Stimulated activated CD4-positive, alpha-beta T cell treated with anti-CD3 and anti-CD28 coated beads, Interleukin-2, amount 100 ng/mL, for 4 hours (primary cell): ENCODE measurements at regions not wholly inside any gene's neighbourhood (a gene's known extent, or its start where the extent isn't known, plus 50 kb on each side); places are given as distances from the start of the nearest gene placed in this dataset.
"Not testable (repeated sequence)": the region's sequence is repeated elsewhere in the genome, so short reads cannot be mapped to it uniquely, and the experiment has no call there.

ENCODE experiments used
- DNase-seq: peaks from one replicate; pipeline ENCODE4 v3.0.0-alpha.2; 2020; ENCODE audit warnings: low read depth

DNA sequence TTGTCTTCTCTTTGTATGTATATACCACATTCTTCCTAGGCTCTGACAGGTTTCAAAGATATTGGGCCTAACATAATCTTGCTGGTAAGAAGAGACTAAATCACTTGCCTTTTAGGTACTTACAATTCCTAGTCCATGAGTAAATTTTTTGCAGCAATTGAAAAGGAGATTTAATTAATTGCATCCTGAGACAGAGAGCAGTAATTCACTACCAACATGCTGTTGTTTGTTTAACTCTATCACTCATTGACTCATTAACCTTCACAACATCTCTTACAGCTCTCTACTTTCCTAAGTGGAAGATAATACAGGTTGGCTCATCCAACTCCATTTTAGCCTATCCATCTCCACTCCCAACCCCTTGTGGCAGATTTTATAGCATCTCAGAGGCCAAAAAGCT is 280.4 kb downstream of the ALDH8A1 start:
- DNase-seq: no peak

DNA sequence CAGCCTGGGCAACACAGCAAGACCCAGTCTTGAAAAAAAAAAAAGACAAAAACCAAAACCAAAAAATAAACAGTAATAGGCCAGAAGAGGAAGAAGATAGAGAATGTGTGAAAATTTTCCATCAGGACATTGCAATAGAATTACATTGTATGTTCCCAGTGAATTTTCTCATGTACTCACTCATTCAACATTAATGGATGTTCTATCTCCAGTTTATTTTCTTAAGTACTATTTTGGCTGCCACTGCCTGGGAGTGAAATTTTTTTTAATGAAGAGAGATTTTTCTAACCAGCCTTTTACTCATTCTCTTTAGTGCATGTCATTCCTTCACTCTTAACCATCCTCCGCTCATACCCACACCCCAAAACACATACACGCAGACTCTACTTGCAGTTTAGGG is 282.8 kb downstream of the ALDH8A1 start:
- DNase-seq: no peak

DNA sequence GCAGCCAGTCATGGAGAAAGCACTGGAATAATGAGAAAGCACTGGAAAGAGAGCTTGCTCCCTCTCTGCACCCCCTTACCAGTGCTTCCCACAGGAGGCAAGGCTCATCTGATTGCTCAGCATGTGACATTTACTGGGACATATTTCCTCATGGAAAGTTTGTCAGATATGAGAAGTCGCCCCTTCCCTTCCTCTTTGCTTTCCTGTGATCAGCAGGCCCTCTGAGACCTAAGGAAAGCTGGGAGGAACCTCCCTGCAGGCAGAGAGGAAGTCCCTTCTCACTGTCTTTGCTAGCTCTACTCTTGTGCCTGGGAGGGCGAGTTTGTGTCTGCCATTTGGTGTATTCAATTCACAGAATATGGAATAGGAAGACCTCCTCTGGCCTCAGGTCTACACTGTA is 283.8 kb downstream of the ALDH8A1 start:
- DNase-seq: no peak

DNA sequence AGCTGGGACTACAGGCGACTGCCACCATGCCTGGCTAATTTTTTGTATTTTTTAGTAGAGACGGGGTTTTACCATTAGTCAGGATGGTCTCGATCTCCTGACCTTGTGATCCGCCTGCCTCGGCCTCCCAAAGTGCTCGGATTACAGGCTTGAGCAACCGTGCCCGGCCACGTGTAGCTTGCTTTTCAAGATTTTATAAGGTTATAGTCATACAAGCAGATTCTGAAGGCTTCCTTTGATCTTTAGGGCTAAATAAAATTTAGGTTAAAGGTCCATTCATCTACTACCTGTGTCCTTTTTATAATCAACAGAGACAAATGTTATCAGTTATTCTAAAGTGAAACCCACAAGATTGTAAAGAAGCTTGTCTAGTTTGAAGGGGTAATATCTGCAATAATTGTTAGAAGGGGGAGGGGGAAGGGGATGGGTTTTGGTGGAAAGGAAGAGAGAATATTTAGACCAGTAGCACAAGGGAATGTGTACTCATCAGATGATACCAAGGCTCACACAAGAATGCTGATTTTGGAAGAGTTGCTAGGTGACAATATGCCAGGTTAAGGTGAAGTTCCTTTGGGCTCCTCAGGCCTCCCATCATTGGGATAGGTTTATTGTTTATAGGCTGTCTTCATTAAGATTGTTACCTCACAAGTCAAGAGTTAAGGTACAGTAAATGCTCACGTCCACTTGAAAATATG is 284.7 kb downstream of the ALDH8A1 start:
- no peak for DNase-seq

DNA sequence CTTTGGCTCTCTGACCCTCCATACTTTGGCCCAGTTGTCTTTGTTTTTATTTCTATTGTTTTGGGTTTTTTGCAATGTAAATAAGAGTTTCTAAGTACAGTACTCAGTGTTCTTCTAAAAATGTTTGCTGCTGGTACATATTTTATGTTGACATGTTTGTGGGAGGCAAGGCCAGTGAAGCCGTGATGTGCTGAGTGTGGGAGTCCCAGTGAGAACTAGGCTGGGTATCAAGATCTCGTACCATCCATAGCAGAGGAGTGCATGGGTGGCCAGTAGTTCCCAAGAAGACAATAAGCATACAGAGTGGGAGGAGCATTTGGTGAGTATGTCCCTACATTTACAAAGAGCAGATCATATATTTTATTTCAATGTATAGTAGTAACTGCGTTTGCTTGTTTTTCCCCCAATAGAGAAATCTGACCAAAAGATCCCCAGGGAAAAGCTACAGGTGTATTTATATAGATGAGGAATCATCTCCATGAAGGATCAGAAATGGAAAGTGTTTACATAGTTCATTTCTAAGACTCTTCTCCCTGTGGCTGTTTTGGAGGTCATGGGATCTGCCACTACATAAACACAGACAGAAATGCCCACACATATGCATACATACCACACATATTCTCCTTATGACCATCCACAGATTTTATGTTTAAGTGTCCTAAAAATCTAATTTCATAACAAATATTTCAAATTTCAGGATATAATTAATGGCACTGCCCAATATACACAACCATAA is 285.9 kb downstream of the ALDH8A1 start:
- no peak for DNase-seq

DNA sequence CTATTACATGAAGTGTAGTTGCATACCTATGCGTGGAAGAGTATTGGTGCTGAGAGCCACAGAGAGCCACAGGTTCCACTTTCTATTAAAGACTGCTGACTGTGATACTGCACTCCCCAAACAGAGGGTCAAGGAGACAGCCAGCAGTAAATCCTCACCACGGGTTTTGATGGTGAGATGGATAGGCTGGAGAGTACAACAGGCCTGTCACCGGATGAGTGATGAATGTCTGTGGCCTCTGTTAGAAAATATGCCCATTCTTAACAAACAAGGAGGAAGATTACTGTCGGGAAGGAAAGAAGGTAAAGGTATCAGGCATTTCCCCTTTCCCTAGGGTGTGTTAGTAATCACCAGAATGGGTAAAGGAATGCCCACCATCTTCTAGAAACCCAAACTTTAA is 286.5 kb downstream of the ALDH8A1 start:
- DNase-seq: no peak

DNA sequence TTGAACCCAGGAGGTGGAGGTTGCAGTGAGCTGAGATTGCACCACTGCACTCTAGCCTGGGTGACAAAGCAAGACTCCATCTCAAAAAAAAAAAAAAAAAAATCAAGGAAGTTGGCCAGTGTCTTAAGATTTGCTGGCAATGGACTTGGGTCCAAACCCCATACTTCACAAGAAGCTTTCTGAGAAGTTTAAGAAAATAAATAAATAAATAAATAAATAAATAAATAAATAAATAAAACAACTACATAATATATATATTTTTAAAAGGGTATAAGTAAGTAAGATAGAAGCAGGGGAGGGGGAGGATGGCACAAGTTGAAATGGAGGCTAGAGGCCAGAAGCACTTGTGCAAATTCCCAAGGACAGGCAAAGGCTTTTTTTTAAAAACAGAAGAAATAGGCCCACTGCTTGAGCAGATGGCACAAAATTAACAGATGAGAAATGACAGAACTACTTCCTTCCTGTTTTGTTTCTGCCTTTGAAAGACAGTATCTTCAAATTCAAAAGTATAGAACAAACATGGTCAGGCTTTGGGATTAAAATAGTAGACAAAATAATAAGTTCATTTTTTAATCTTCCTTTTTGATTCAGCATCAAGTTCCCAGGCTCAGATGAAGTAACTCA is 287.7 kb downstream of the ALDH8A1 start:
- DNase-seq: no peak

DNA sequence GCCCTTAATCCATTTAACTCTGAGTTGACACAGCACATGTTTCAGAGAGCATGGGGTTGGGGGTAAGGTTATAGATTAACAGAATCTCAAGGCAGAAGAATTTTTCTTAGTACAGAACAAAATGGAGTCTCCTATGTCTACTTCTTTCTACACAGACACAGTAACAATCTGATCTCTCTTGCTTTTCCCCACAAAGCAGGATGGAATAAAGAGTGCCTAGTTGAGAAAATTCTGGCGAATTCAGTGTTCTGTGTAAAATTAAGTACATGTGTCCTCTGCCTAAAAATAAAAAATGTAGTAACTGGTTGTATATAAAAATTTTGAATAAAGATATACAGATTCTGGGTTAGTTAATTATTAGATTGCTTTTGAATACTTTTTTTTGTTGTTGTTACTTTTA is 290.0 kb downstream of the ALDH8A1 start:
- DNase-seq: not testable (repeated sequence)

DNA sequence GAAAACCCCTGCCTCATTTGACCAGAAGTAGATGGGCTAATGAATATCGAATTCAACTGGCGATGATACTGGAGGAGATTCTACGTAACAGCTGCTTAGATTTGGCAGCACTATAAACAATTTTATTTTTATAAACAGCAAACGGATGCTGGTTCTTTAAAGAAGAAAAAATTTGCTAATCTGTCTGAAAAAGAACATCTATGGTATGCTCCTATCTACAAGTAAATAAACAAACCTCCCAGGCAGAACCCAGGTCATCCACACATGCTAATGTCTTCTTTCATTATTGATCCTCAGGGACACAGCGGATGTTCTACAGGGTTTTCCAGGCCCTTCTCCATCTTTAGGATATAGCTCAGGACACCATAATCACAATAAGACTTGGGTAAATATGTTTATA is 291.3 kb downstream of the ALDH8A1 start:
- no peak for DNase-seq

DNA sequence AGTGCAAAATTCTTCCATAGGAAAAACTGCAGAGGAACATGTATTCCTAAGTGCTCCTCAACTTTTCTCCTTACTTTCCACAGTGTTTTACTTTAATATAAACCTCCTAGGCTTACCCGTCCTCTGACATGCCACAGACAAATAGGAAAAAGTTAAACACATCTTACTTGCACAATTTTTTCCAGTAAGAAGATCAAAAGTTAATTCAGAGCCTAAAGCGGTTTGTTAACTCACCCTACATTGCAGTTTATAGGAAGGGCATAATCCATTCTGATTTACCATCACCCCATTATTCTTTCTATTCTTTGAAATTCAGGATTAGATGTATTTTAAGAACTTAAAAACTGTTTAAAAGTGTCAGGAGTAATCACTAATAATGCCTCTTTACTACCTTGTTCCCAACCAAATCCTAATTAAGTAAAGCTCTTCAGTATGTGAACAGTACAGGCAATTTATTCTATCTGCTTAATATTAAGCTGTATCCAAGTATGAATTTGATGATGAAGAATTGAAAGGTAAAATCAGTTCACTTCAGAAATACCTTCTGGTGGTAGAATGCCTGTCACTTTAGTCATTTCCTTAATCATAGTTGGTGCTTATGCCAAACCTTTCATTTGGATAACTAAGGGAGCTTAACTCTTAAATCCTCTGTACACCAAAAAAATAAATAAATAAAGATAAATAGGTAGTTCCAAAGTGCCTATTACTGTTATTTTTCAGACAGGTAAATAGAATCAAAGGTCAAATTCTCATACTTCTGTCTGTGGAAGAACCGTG is 292.0 kb downstream of the ALDH8A1 start:
- DNase-seq: no peak

DNA sequence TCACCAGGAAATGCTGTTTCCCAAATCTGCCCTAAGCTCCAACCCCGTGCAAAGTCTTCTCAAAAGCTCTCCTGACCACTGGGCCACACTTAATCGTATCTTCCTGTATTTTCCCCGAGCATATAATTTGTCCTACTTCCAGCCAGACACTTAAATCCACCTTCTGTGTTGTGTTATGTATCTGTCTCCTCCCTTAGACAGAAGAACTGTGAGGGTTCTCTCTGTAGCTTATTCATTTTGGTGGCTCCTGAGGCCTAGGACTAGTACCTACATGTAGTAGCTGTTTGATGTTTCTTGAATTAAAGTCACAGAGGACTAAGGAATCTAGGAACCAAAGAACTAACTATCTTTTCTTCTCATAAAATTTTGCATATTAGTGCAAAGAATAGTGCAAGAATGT is 292.6 kb downstream of the ALDH8A1 start:
- no peak for DNase-seq

DNA sequence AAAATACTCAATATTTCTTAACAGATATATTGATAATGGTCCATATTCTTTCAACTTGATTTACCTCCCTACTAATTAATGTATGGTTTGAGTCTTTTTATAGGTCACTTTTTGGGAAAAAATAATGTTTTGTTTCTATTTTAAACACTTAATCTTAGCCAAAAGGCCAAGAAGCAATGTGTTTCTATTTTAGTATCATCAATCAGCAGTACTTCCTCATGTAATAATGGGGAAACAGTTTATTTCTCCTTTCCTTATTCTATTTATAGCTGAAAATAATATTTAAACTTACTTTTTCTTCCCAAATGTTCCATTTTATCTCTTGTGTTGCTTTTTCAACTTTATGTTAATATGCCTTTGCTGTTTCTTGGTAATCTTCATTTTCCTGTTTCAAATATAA is 295.1 kb downstream of the ALDH8A1 start:
- DNase-seq: no peak

DNA sequence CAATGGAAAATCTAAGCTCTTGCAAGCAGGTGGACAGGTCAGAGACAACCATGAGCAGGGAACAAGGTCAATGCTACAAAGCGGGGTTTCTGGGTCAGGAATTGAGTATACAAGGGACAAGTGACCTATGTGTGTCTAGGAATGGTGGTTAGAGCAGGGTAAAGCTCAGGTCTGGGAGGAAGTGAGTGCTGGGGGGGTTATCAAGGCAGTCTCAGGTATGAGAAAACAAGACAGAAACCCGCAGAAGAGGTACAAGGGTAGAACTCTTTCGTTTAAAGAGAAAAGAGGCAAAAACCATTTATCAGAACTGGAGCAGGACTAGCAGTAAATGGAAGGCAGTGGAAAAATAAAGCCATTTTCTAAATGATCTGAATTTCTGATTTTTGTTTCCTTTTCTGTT is 298.4 kb downstream of the ALDH8A1 start:
- DNase-seq: no peak

DNA sequence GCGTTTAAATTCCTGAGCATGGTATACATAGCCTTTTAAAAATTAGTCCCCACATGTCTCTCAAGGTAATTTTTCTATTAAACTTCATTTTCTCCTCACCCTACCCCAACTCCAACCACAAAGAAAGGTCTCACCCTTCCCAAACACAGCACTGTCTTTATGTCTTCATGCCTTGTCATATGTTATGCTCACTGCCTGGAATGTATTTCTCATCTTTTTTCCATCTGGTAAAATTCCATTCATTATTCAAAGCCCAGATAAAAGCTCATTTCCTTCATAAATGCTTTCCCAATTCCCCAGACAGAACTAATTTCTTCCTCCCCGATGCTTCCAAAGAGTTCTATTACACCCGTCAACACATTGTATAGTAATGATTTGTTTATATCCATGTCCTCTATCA is 302.0 kb downstream of the ALDH8A1 start:
- no peak for DNase-seq

DNA sequence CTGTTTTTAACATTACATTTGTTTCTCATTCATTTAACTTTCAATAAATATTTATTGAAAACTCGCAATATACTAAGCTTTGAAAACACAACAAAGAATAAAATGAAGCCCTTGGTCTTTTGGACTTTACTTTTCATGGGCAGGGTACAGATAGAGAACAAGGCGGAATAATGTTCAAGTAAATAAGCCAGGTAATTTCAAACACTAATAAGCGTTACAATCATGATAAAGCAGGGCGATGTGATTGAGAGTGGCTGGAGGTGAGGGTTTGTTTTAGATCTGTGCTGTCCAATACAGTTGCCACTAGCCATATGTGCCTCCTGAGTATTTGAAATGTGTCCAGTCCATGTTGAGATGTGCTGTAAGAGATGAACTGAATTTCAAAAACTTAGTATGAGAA is 307.1 kb downstream of the ALDH8A1 start:
- DNase-seq: no peak

DNA sequence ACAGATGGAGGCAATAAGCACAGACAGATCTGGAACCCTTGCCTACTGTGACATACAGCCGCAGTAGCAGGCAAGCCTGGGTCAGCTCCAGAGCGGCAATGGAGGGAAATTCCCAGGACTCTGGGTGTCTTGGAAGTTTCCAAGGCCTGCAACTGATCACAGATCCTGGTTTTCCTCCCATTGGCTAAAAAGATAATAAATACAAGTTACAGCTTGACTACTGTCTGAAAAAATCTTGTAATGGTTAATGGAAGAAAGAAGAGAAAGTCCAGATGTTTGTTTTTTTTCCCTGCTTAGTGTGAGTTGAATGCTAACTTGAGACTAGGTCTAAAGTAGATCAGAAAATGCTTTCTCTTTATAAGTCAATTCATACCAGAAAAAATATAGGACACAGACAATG is 307.6 kb downstream of the ALDH8A1 start:
- no peak for DNase-seq

DNA sequence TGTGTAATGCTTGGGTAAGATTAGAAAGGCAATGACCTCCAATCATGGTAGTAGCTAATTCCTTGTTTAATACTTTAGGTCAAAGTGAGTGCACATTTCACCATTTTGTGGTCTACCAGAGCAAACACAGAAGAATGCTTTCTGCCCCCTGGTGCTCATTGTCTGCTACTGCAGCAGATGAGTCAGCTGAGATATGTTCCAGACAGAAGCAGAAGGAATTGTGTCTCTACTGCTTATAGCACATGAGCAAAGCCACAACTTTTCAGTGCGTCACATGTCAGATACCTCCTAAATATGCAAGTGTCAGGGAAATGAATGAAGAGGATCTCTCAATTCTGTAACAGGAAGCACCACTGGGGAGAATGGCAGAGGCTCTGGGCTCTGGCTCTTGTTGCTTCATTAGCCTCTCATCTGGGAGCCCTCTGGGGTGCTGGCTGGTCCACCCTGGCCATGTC is 308.9 kb downstream of the ALDH8A1 start:
- DNase-seq: peak; percentile 75

DNA sequence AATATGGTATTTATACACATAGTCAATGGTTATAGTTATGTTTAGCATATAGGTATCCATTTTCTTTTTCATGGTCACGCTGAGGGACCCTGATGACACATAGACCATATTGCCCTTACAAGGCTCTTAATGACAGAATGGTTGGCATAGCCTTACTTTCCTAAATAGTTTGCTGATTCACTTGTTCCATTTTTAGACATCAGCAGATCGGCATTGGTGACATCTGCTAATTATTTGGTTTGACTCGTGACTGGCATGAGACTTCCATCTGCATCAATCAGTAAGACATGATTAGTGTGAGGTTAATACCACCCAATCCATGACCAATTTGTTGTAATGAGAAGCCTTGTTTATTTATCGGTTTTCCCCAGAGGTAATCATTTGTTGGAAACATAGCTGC is 309.7 kb downstream of the ALDH8A1 start:
- DNase-seq: no peak

DNA sequence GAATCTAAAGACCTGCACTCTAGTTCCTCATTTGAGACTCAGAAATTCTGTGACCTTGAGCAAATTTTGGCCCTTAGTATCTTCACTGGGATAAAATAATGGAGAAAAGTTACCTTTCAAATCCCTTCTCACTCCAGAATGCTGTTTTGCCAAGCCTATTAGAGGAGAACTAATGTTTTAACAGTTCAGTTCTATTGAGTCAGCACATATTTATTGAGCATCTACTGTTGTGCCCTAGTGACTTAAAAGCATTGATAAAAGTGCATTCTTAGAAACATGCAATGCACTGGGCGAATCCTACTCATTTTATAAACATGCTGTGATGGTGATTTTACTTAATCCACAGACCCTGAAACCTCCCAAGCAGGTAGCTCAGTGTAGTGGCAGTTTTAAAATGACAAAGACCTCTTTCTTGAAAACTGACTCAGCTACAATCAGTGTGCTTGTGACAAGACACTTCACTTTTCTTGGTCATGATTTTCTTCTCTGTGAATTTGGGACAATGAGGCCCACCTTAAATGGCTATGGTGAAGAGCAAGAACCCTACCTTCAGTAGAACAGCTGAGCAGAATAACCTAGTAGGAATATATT is 312.0 kb downstream of the ALDH8A1 start:
- DNase-seq: no peak

DNA sequence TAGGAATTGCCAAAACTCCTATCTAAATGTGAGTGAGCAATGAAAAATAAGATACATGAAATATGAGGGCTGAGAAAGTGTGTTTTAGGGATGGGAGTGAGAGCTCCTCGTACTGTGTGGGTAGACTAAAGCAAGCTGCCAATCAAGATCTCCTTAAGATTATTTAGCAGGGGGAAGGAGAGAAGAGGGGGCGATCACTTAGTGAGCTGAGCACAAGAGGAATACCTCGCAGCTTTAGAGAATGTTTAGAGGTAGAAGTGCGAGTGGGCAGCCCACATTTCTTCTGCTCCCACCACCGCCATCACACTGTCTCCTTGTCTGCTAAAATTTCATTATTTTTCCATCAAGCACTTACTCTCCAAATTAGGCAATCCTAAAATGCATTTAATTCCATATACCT is 312.6 kb downstream of the ALDH8A1 start:
- DNase-seq: no peak

DNA sequence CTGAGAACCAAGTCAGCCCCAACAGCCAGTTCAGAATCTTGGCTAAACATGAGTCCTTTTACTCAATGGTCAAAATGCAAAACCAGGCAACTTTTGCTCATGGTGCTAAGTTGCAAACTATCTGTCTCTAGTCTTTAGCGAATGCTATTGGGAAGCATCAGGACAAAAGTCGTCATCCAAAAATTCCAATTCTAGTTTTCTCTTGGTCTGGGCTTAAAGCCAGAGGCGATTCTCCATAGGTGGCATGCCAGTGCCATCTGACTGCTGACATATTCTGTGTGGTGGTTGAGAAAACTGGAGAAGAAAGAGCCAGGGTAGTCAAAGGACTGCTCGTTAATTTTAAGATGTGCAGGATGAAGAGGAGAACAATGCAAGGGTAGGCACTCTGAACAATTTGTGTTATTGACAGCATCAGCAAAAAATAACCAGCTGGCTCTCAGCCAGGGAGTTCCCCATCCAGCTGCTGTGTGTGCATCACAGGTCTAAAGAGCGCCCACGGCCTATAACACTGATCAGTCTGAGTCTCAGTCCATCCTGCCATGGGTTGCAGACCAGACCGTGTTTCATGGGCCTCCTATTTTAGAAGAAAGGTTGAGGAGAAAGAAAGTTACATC is 313.6 kb downstream of the ALDH8A1 start:
- DNase-seq: peak; percentile 45

DNA sequence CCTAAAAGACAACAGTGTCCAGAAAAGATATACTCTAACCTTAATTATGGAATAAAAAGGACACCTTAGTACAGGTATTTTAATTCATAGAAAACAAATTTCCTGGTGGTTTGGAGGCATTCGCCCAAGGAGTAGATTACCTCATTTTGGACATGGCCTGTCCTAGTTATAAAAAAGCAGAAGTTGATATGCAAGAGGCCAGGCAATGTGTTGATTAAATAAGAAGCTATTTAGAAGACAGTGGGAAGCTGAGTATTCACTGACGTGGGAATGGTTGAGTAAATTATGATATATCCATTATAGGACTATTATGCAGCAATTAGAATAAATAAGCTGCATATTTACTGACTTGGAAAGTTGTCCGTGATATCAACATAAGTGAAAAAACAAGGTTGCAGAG is 314.9 kb downstream of the ALDH8A1 start:
- DNase-seq: no peak
